ENCODE measurements at regions not wholly inside any gene's neighbourhood (a gene's known extent, or its start where the extent isn't known, plus 50 kb on each side); places are given as distances from the start of the nearest gene placed in this dataset.

GRCh38 chr2:151051574-151052220 is 210.0 kb downstream of the RBM43 start:
- TF ChIP-seq, protein P1, sequence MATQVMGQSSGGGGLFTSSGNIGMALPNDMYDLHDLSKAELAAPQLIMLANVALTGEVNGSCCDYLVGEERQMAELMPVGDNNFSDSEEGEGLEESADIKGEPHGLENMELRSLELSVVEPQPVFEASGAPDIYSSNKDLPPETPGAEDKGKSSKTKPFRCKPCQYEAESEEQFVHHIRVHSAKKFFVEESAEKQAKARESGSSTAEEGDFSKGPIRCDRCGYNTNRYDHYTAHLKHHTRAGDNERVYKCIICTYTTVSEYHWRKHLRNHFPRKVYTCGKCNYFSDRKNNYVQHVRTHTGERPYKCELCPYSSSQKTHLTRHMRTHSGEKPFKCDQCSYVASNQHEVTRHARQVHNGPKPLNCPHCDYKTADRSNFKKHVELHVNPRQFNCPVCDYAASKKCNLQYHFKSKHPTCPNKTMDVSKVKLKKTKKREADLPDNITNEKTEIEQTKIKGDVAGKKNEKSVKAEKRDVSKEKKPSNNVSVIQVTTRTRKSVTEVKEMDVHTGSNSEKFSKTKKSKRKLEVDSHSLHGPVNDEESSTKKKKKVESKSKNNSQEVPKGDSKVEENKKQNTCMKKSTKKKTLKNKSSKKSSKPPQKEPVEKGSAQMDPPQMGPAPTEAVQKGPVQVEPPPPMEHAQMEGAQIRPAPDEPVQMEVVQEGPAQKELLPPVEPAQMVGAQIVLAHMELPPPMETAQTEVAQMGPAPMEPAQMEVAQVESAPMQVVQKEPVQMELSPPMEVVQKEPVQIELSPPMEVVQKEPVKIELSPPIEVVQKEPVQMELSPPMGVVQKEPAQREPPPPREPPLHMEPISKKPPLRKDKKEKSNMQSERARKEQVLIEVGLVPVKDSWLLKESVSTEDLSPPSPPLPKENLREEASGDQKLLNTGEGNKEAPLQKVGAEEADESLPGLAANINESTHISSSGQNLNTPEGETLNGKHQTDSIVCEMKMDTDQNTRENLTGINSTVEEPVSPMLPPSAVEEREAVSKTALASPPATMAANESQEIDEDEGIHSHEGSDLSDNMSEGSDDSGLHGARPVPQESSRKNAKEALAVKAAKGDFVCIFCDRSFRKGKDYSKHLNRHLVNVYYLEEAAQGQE (IDR thresholded peaks at IDR 0.05; ENCODE audit: insufficient read depth in 1 of 2, low read depth in 2 of 2, low read length in 2 of 2) = no peak
- no peak for TF ChIP-seq SIN3A (IDR thresholded peaks at IDR 0.05; ENCODE audit: borderline replicate concordance, insufficient read depth, low read length)
- no peak for TF ChIP-seq TAF1 (IDR thresholded peaks at IDR 0.05; ENCODE audit: borderline replicate concordance, insufficient read depth, low read length)
- no peak for TF ChIP-seq FOXP2 (optimal IDR thresholded peaks at IDR 0.05; ENCODE audit: borderline replicate concordance, extremely low read depth, extremely low read length, insufficient read depth)
- TF ChIP-seq POLR2AphosphoS5 (IDR thresholded peaks at IDR 0.05; ENCODE audit: low read depth, low read length) = no peak

GRCh38 chr2:151049746-151050145 is 211.9 kb downstream of the RBM43 start:
- TF ChIP-seq TAF1 (IDR thresholded peaks at IDR 0.05; ENCODE audit: borderline replicate concordance, insufficient read depth, low read length) (no peak), POLR2AphosphoS5 (IDR thresholded peaks at IDR 0.05; ENCODE audit: low read depth, low read length) (no peak), SIN3A (IDR thresholded peaks at IDR 0.05; ENCODE audit: borderline replicate concordance, insufficient read depth, low read length) (no peak), FOXP2 (optimal IDR thresholded peaks at IDR 0.05; ENCODE audit: borderline replicate concordance, extremely low read depth, extremely low read length, insufficient read depth) (no peak)
- TF ChIP-seq, protein P1 (IDR thresholded peaks at IDR 0.05; ENCODE audit: insufficient read depth in 1 of 2, low read depth in 2 of 2, low read length in 2 of 2) = no peak

DNA sequence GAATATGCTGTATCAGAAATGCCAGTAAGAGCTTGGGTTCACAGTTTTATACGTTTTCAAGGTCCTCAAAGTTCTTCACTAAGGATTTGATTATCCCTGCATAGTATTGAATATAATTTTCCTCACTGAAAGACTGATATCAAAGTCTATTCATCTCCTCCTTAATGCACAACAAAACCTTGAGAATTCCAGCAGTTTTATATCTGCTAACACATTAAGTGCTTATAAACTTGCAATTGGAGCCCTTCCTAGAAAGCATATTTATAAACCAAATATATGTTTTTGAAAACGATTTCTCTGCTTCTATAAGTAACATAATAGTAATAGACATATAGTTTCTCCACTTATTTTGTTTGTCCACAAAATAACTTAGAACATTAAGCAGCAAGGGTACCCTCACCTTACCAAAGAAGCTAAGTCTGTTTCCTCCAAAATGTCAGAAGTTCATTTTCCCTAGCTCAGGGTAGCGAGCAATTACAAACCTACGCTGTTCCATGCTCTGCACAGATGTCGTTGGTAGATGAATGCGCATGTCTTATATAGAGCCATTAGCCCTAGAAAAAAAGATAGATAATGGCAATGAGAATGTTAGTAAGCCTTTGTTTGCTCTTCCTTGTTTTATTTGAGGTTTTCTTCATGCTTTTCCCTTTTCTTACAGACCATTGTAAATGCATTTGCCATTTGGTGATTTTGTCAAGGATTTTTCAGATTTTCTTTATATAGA is 213.2 kb downstream of the RBM43 start:
- TF ChIP-seq, protein P1 (IDR thresholded peaks at IDR 0.05; ENCODE audit: insufficient read depth in 1 of 2, low read depth in 2 of 2, low read length in 2 of 2) = no peak
- TF ChIP-seq FOXP2 (optimal IDR thresholded peaks at IDR 0.05; ENCODE audit: borderline replicate concordance, extremely low read depth, extremely low read length, insufficient read depth) = no peak
- no peak for TF ChIP-seq SIN3A (IDR thresholded peaks at IDR 0.05; ENCODE audit: borderline replicate concordance, insufficient read depth, low read length)

GRCh38 chr2:151043484-151043883 is 218.2 kb downstream of the RBM43 start:
- TF ChIP-seq, protein P1 (IDR thresholded peaks at IDR 0.05; ENCODE audit: insufficient read depth in 1 of 2, low read depth in 2 of 2, low read length in 2 of 2) = no peak
- TF ChIP-seq FOXP2 (optimal IDR thresholded peaks at IDR 0.05; ENCODE audit: borderline replicate concordance, extremely low read depth, extremely low read length, insufficient read depth) (no peak), SIN3A (IDR thresholded peaks at IDR 0.05; ENCODE audit: borderline replicate concordance, insufficient read depth, low read length) (no peak), TAF1 (IDR thresholded peaks at IDR 0.05; ENCODE audit: borderline replicate concordance, insufficient read depth, low read length) (no peak), POLR2AphosphoS5 (IDR thresholded peaks at IDR 0.05; ENCODE audit: low read depth, low read length) (no peak)

All from PFSK-1 (cell line).